ENCODE measurements at regions not wholly inside any gene's neighbourhood (a gene's known extent, or its start where the extent isn't known, plus 50 kb on each side); places are given as distances from the start of the nearest gene placed in this dataset.
"Not testable (repeated sequence)": the region's sequence is repeated elsewhere in the genome, so short reads cannot be mapped to it uniquely, and the experiment has no call there.

GRCh38 chr16:88259538-88259937 is 123.2 kb upstream of the ZNF469 start:
- H4K8ac ChIP-seq (ENCODE audit: low read depth, low read length); H3K36me3 ChIP-seq (replicated peaks in 1 of 2; ENCODE audit: control insufficient read depth in 2 of 2, insufficient read depth in 2 of 2, low read length in 2 of 2); H2BK15ac ChIP-seq (ENCODE audit: low read length); H3K4me1 ChIP-seq (ENCODE audit: control insufficient read depth in 2 of 2, insufficient read depth in 1 of 2, low read depth in 1 of 2, low read length in 2 of 2); H3K9ac ChIP-seq (ENCODE audit: low read depth, low read length, poor library complexity); H2BK120ac ChIP-seq (ENCODE audit: low read depth, low read length); H2BK5ac ChIP-seq (ENCODE audit: low read length); H3K4me3 ChIP-seq (ENCODE audit: low read length in 2 of 2); H3K27ac ChIP-seq (replicated peaks; ENCODE audit: low read length); H3K14ac ChIP-seq (ENCODE audit: low read length); H2BK12ac ChIP-seq (ENCODE audit: low read length); H3K4me2 ChIP-seq (ENCODE audit: insufficient read depth, low read length, poor library complexity, severe bottlenecking); DNase-seq (ENCODE audit: low spot score); H3K79me1 ChIP-seq (ENCODE audit: low read depth, low read length); H3K23ac ChIP-seq (ENCODE audit: low read depth, low read length, poor library complexity); H3K9me3 ChIP-seq (replicated peaks in 1 of 2; ENCODE audit: control insufficient read depth in 2 of 2, insufficient read depth in 1 of 2, low read depth in 1 of 2, low read length in 2 of 2); H2AK5ac ChIP-seq (ENCODE audit: low read depth, low read length); H3K4ac ChIP-seq (ENCODE audit: low read length); H4K91ac ChIP-seq (ENCODE audit: low read depth, low read length, poor library complexity); H3K27me3 ChIP-seq (ENCODE audit: control insufficient read depth in 3 of 3, insufficient read depth in 3 of 3, low read depth in 1 of 3, low read length in 3 of 3): not testable (repeated sequence)
- Histone ChIP-seq H3K18ac (ENCODE audit: low read length) (peak overlapping the region; percentile 27), H2AFZ (ENCODE audit: low read length) (peak overlapping the region; percentile 71)
- WGBS, 2 donors (ENCODE audit: extremely low coverage in 2 of 2, insufficient read length in 2 of 2, insufficient replicate concordance in 1 of 2), result no CpG with 5 or more reads among the region's 10 CpGs

GRCh38 chr16:88260146-88260545 is 122.6 kb upstream of the ZNF469 start:
- H3K27ac ChIP-seq (replicated peaks; ENCODE audit: low read length); H2BK12ac ChIP-seq (ENCODE audit: low read length); DNase-seq (ENCODE audit: low spot score); H3K4me3 ChIP-seq (ENCODE audit: low read length in 2 of 2); H3K23ac ChIP-seq (ENCODE audit: low read depth, low read length, poor library complexity); H3K9me3 ChIP-seq (replicated peaks in 1 of 2; ENCODE audit: control insufficient read depth in 2 of 2, insufficient read depth in 1 of 2, low read depth in 1 of 2, low read length in 2 of 2); H4K8ac ChIP-seq (ENCODE audit: low read depth, low read length); H3K27me3 ChIP-seq (ENCODE audit: control insufficient read depth in 3 of 3, insufficient read depth in 3 of 3, low read depth in 1 of 3, low read length in 3 of 3); H2BK5ac ChIP-seq (ENCODE audit: low read length); H3K4me2 ChIP-seq (ENCODE audit: insufficient read depth, low read length, poor library complexity, severe bottlenecking); H2BK15ac ChIP-seq (ENCODE audit: low read length); H2AFZ ChIP-seq (ENCODE audit: low read length); H3K79me1 ChIP-seq (ENCODE audit: low read depth, low read length); H3K36me3 ChIP-seq (replicated peaks in 1 of 2; ENCODE audit: control insufficient read depth in 2 of 2, insufficient read depth in 2 of 2, low read length in 2 of 2); H3K9ac ChIP-seq (ENCODE audit: low read depth, low read length, poor library complexity); H4K91ac ChIP-seq (ENCODE audit: low read depth, low read length, poor library complexity); H3K4ac ChIP-seq (ENCODE audit: low read length); H2BK120ac ChIP-seq (ENCODE audit: low read depth, low read length): not testable (repeated sequence)
- peak overlapping the region; percentile 56 for H3K14ac ChIP-seq (ENCODE audit: low read length)
- H3K4me1 ChIP-seq (ENCODE audit: control insufficient read depth in 2 of 2, insufficient read depth in 1 of 2, low read depth in 1 of 2, low read length in 2 of 2), result peaks cover 0 to 11% of the 10 kb centered on the region in 2 donors
- peak overlapping the region; percentile 93 for H2AK5ac ChIP-seq (ENCODE audit: low read depth, low read length)
- peak overlapping the region; percentile 92 for H3K18ac ChIP-seq (ENCODE audit: low read length)
- no CpG with 5 or more reads among the region's 17 CpGs for WGBS, 2 donors (ENCODE audit: extremely low coverage in 2 of 2, insufficient read length in 2 of 2, insufficient replicate concordance in 1 of 2)

DNA sequence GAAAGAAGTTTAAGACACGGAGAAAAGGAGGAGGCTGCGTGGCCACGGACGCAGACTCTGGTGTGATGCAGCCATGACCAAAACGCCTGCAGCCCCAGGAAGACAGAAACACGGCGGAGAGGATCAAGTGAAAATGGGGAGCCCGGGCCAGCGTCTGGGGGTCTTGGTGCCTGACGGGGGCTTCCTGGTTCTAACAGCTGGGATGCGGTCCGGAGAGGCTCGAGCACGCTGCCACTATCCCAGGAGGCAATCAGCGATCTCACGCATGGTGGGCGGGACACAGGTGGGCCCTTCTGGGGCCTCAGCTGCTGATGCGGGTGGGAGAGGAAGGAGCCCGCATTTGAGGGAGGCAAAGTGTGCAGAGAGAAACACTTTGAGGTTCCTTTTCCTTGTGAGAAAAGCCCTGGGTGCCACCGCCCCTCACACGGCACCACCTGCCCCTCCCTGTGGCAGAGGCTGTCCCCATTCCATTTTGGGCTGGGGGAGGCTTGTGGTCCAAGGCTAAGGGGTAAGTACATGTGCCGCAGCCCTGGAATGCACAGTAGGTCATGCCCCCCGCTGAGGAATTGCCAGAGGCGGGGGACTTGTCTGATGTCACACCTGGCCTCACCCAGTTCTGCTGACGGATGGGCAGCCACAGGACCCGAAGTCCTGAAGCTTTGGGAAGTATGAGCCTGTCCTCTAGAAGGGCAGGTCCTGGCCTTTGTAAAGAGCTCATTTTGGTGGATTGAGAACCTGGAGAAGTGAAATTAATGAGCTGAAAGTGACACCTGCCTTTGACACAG is 121.7 kb upstream of the ZNF469 start:
- Histone ChIP-seq H2BK12ac (ENCODE audit: low read length) (peak overlapping the region; percentile 10), H3K18ac (ENCODE audit: low read length) (peak overlapping the region; percentile 83), H3K4me1 (ENCODE audit: control insufficient read depth in 2 of 2, insufficient read depth in 1 of 2, low read depth in 1 of 2, low read length in 2 of 2) (peaks cover 0 to 13% of the 10 kb centered on the region in 2 donors)
- not testable (repeated sequence) for H2AFZ ChIP-seq (ENCODE audit: low read length); H3K27me3 ChIP-seq (ENCODE audit: control insufficient read depth in 3 of 3, insufficient read depth in 3 of 3, low read depth in 1 of 3, low read length in 3 of 3); H3K79me1 ChIP-seq (ENCODE audit: low read depth, low read length); H3K4ac ChIP-seq (ENCODE audit: low read length); H2BK15ac ChIP-seq (ENCODE audit: low read length); H3K27ac ChIP-seq (replicated peaks; ENCODE audit: low read length); H2BK120ac ChIP-seq (ENCODE audit: low read depth, low read length); H3K9ac ChIP-seq (ENCODE audit: low read depth, low read length, poor library complexity); H4K8ac ChIP-seq (ENCODE audit: low read depth, low read length); H3K23ac ChIP-seq (ENCODE audit: low read depth, low read length, poor library complexity); H3K14ac ChIP-seq (ENCODE audit: low read length); H4K91ac ChIP-seq (ENCODE audit: low read depth, low read length, poor library complexity); H3K9me3 ChIP-seq (replicated peaks in 1 of 2; ENCODE audit: control insufficient read depth in 2 of 2, insufficient read depth in 1 of 2, low read depth in 1 of 2, low read length in 2 of 2); H3K36me3 ChIP-seq (replicated peaks in 1 of 2; ENCODE audit: control insufficient read depth in 2 of 2, insufficient read depth in 2 of 2, low read length in 2 of 2); H2AK5ac ChIP-seq (ENCODE audit: low read depth, low read length); H3K4me3 ChIP-seq (ENCODE audit: low read length in 2 of 2); H3K4me2 ChIP-seq (ENCODE audit: insufficient read depth, low read length, poor library complexity, severe bottlenecking); H2BK5ac ChIP-seq (ENCODE audit: low read length); DNase-seq (ENCODE audit: low spot score)
- no CpG with 5 or more reads among the region's 26 CpGs for WGBS, 2 donors (ENCODE audit: extremely low coverage in 2 of 2, insufficient read length in 2 of 2, insufficient replicate concordance in 1 of 2)

DNA sequence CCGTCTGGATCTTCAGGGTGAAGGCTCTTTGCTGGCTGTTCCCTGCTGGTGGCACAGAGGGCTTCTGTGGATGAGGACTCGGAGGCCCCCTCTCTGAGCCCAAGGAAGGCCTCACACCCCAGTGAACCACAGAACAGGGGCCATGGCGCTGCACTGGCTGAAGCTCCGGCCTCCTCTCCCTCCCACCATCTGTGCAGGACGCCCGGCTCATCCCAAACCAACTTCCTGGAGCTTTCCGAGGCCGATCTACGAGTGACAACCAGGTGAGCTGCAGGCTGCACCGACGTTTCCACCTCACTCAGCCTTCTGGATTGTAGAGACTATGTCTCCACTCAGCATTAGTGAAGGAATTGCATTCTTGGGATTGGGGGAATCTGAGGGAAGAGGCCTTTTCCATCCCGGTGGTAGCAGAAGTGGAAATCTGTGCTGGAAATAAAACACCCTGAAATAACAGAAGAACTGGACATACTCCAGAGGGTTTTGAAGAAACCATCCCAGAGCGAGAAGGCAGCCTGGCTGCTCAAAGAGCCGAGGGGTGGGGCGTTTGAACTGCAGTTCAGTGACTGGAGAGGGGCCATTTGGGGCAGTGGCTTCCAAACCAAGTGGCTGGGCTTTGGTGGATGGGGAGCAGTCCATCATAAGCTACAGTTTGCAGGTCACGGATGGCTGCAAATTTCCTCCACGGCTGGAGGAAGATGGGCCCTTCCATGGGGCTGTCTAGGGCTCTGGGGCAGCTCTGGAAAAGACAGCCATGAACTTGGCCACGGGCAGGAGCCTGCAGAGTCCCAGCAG is 120.7 kb upstream of the ZNF469 start:
- not testable (repeated sequence) for H3K79me1 ChIP-seq (ENCODE audit: low read depth, low read length); H3K14ac ChIP-seq (ENCODE audit: low read length); H3K4me3 ChIP-seq (ENCODE audit: low read length in 2 of 2); H2AK5ac ChIP-seq (ENCODE audit: low read depth, low read length); H2BK12ac ChIP-seq (ENCODE audit: low read length); H3K9ac ChIP-seq (ENCODE audit: low read depth, low read length, poor library complexity); H4K8ac ChIP-seq (ENCODE audit: low read depth, low read length); H2AFZ ChIP-seq (ENCODE audit: low read length); H3K4me2 ChIP-seq (ENCODE audit: insufficient read depth, low read length, poor library complexity, severe bottlenecking); H2BK5ac ChIP-seq (ENCODE audit: low read length); H3K4ac ChIP-seq (ENCODE audit: low read length); DNase-seq (ENCODE audit: low spot score); H2BK15ac ChIP-seq (ENCODE audit: low read length); H3K18ac ChIP-seq (ENCODE audit: low read length); H4K91ac ChIP-seq (ENCODE audit: low read depth, low read length, poor library complexity); H3K27me3 ChIP-seq (ENCODE audit: control insufficient read depth in 3 of 3, insufficient read depth in 3 of 3, low read depth in 1 of 3, low read length in 3 of 3); H3K9me3 ChIP-seq (replicated peaks in 1 of 2; ENCODE audit: control insufficient read depth in 2 of 2, insufficient read depth in 1 of 2, low read depth in 1 of 2, low read length in 2 of 2); H3K27ac ChIP-seq (replicated peaks; ENCODE audit: low read length); H3K23ac ChIP-seq (ENCODE audit: low read depth, low read length, poor library complexity); H3K36me3 ChIP-seq (replicated peaks in 1 of 2; ENCODE audit: control insufficient read depth in 2 of 2, insufficient read depth in 2 of 2, low read length in 2 of 2); H2BK120ac ChIP-seq (ENCODE audit: low read depth, low read length)
- H3K4me1 ChIP-seq (ENCODE audit: control insufficient read depth in 2 of 2, insufficient read depth in 1 of 2, low read depth in 1 of 2, low read length in 2 of 2), result peaks cover 0 to 13% of the 10 kb centered on the region in 2 donors
- WGBS, 2 donors (ENCODE audit: extremely low coverage in 2 of 2, insufficient read length in 2 of 2, insufficient replicate concordance in 1 of 2), result no CpG with 5 or more reads among the region's 18 CpGs

Measured in neuronal stem cell (in vitro differentiated cells).